SK-N-SH (cell line): ENCODE measurements at regions not wholly inside any gene's neighbourhood (a gene's known extent, or its start where the extent isn't known, plus 50 kb on each side); places are given as distances from the start of the nearest gene placed in this dataset.
"Not testable (repeated sequence)": the region's sequence is repeated elsewhere in the genome, so short reads cannot be mapped to it uniquely, and the experiment has no call there.

Experiments
- CTCF ChIA-PET: fragments of 300-600, 350-600 bp; formaldehyde crosslinking; extraction: SDS; loops from one replicate; lab custom pipeline; 2021; lab: Yijun Ruan, JAX
- POLR2A ChIA-PET: fragments of 350-600 bp; sonication (Branson Sonifier 250); formaldehyde crosslinking; extraction: SDS; loops from one replicate; lab custom pipeline; 2020; ENCODE audit warnings: antibody characterized with exemption, inconsistent platforms; lab: Yijun Ruan, JAX
- DNase-seq: peaks from one replicate; pipeline ENCODE4 v3.0.0; 2012
- H2AFZ ChIP-seq: fragments of 200-600 bp; sonication (generic); 2 replicates; pipeline ENCODE4 v1.8.1; 2016; ENCODE audit warnings: antibody characterized with exemption, mild to moderate bottlenecking, low read depth
- H3F3A ChIP-seq: fragments of 200-600 bp; sonication (generic); replicated peaks from 2 replicates; pipeline ENCODE3; 2016; ENCODE audit warnings: antibody characterized with exemption, mild to moderate bottlenecking; ENCODE audit not compliant: insufficient read depth
- H3K27ac ChIP-seq, 2 experiments: fragments of 200-500 bp in 1 of 2; fragments of 200-600 bp in 1 of 2; sonication (Bioruptor generic) in 1 of 2; sonication (generic), shearing (Covaris generic) in 1 of 2; 2 replicates each; pipeline versions ENCODE4 v1.5.1 to v1.6.1; 2014 to 2016; ENCODE audit warnings: low read depth in 2 of 2, inconsistent platforms in 1 of 2, low read length in 1 of 2, mild to moderate bottlenecking in 1 of 2, mixed read lengths in 1 of 2
- H3K27me3 ChIP-seq: fragments of 200-600 bp; sonication (generic), shearing (Covaris generic); 2 replicates; pipeline ENCODE4 v1.6.1; 2016; ENCODE audit warnings: mixed run types; ENCODE audit not compliant: insufficient read depth
- H3K36me3 ChIP-seq, 2 experiments: fragments of 200-500 bp in 1 of 2; fragments of 200-600 bp in 1 of 2; sonication (Bioruptor generic) in 1 of 2; sonication (generic) in 1 of 2; replicated peaks in 1 of 2; 2 replicates each; pipeline versions ENCODE3 to v1.5.1; 2014 to 2016; ENCODE audit warnings: low read length in 1 of 2, mild to moderate bottlenecking in 1 of 2; ENCODE audit not compliant: insufficient read depth in 2 of 2, control insufficient read depth in 1 of 2
- H3K4me1 ChIP-seq, 2 experiments: fragments of 200-500 bp in 1 of 2; fragments of 200-600 bp in 1 of 2; sonication (Bioruptor generic) in 1 of 2; sonication (generic), shearing (Covaris generic) in 1 of 2; 2 replicates each; pipeline versions ENCODE4 v1.5.1 to v1.6.1; 2014 to 2016; ENCODE audit warnings: low read depth in 1 of 2, low read length in 1 of 2, mixed run types in 1 of 2; ENCODE audit not compliant: insufficient read depth in 2 of 2, control insufficient read depth in 1 of 2
- H3K4me2 ChIP-seq: fragments of 200-600 bp; sonication (generic), shearing (Covaris generic); 2 replicates; pipeline ENCODE4 v1.6.1; 2017; ENCODE audit warnings: mixed run types
- H3K4me3 ChIP-seq, 2 experiments: fragments of 200-500 bp in 1 of 2; fragments of 200-600 bp in 1 of 2; sonication (Bioruptor generic) in 1 of 2; sonication (generic), shearing (Covaris generic) in 1 of 2; 2 replicates each; pipeline versions ENCODE4 v1.5.1 to v1.8.1; 2014 to 2016; ENCODE audit warnings: low read depth in 2 of 2, inconsistent platforms in 1 of 2, low read length in 1 of 2, mild to moderate bottlenecking in 1 of 2, mixed read lengths in 1 of 2, moderate library complexity in 1 of 2
- H3K79me2 ChIP-seq: fragments of 200-600 bp; sonication (generic); 2 replicates; pipeline ENCODE4 v1.8.1; 2017; ENCODE audit warnings: mild to moderate bottlenecking; ENCODE audit not compliant: insufficient read depth
- H3K9ac ChIP-seq: fragments of 200-600 bp; sonication (generic); 2 replicates; pipeline ENCODE4 v1.6.1; 2017; ENCODE audit warnings: mixed run types
- H3K9me2 ChIP-seq: fragments of 200-600 bp; sonication (generic); 2 replicates; pipeline ENCODE4 v1.6.1; 2017; ENCODE audit warnings: mixed run types
- H3K9me3 ChIP-seq: fragments of 200-600 bp; sonication (generic); 2 replicates; pipeline ENCODE4 v1.6.1; 2017; ENCODE audit warnings: mixed run types, mild to moderate bottlenecking, moderate library complexity
- H4K20me1 ChIP-seq: fragments of 200-600 bp; sonication (generic); 2 replicates; pipeline ENCODE4 v1.6.1; 2017; ENCODE audit warnings: mild to moderate bottlenecking, mixed run types; ENCODE audit not compliant: insufficient read depth
- CTCF ChIP-seq: fragments of 200-600 bp; sonication (generic); IDR thresholded peaks from 2 replicates; pipeline ENCODE4 v1.6.1; 2017; ENCODE audit warnings: antibody characterized with exemption, mild to moderate bottlenecking, moderate library complexity
- WGBS: methylation state at CpG from one replicate; pipeline ENCODE4 v1.1.6; 2017; ENCODE audit warnings: low lambda C conversion rate; 5-methylcytosine and 5-hydroxymethylcytosine counted together

- H2AFZ ChIP-seq, H3K27me3 ChIP-seq, CTCF ChIA-PET, H3K4me2 ChIP-seq, H3K9me3 ChIP-seq, H4K20me1 ChIP-seq, DNase-seq, H3K9me2 ChIP-seq, H3K36me3 ChIP-seq, POLR2A ChIA-PET, H3K4me1 ChIP-seq, H3K4me3 ChIP-seq, H3K27ac ChIP-seq, H3F3A ChIP-seq, H3K79me2 ChIP-seq, H3K9ac ChIP-seq: not testable (repeated sequence)
- 0% methylated on average over 1 of the region's 4 CpGs for WGBS
- TF ChIP-seq CTCF: peak; percentile 32; the same call in 1 of the 2 replicates
Observed at GRCh38 chr9:39828457-39828856, 473.0 kb downstream of the SPATA31A1 start.
